Liver (tissue), 3 donors: ENCODE measurements at regions not wholly inside any gene's neighbourhood (a gene's known extent, or its start where the extent isn't known, plus 50 kb on each side); places are given as distances from the start of the nearest gene placed in this dataset.

Experiments
- EGR1 ChIP-seq, 2 donors: IDR thresholded peaks; 2 replicates each; pipeline ENCODE4 v1.6.1; 2016 to 2018; ENCODE audit warnings: antibody characterized with exemption in 2 of 2, low read depth in 2 of 2
- FOXA1 ChIP-seq: IDR thresholded peaks from 2 replicates; pipeline ENCODE4 v1.6.1; 2016; ENCODE audit warnings: antibody characterized with exemption
- JUND ChIP-seq, 2 donors: IDR thresholded peaks; 2 replicates each; pipeline ENCODE4 v1.6.1; 2016; ENCODE audit warnings: antibody characterized with exemption in 2 of 2
- SP1 ChIP-seq: IDR thresholded peaks from 2 replicates; pipeline ENCODE4 v1.6.1; 2018; ENCODE audit warnings: antibody characterized with exemption, mild to moderate bottlenecking
- YY1 ChIP-seq: IDR thresholded peaks from 2 replicates; pipeline ENCODE4 v1.6.1; 2016; ENCODE audit warnings: antibody characterized with exemption, mild to moderate bottlenecking
- TF ChIP-seq, protein P1 (sequence below): IDR thresholded peaks from 2 replicates; pipeline ENCODE4 v1.6.1; 2016; ENCODE audit warnings: antibody characterized with exemption
- TF ChIP-seq, protein P2 (sequence below): IDR thresholded peaks from 2 replicates; pipeline ENCODE4 v1.6.1; 2016; ENCODE audit warnings: antibody characterized with exemption
- TF ChIP-seq, protein P3 (sequence below): fragments of 150-350 bp; IDR thresholded peaks from 2 replicates; pipeline ENCODE4 v1.5.1; 2017; ENCODE audit warnings: improper control_type of control experiment, low read depth, low read length; ENCODE audit not compliant: missing input control
- TF ChIP-seq, protein P4 (sequence below): IDR thresholded peaks from 2 replicates; pipeline ENCODE4 v1.6.1; 2016; ENCODE audit warnings: antibody characterized with exemption, mild to moderate bottlenecking
- TF ChIP-seq, protein P5 (sequence below): IDR thresholded peaks from 2 replicates; pipeline ENCODE4 v1.6.1; 2016; ENCODE audit warnings: antibody characterized with exemption
- donor health status: healthy.
- donor health status: healthy.

DNA sequence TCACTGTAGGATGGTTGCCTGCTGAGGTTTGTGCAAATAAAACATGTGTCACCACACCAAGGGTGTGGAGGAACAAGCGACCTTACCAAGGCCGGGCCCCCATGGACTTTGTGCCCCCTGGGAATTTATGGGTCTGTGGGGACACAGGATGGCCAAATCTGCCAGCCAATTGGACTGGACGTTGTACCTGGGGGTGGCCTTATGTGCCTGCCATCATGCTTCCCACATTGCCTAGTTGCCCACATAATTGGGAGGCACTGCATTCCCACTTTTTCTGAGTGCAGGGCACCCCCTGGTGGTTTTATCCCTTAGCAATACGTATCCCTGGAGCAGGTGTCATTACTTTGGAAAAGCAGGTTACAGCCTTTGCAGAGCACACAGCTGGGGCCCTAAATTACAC, 92.6 kb upstream of the TMPO start:
- TF ChIP-seq, protein P1, sequence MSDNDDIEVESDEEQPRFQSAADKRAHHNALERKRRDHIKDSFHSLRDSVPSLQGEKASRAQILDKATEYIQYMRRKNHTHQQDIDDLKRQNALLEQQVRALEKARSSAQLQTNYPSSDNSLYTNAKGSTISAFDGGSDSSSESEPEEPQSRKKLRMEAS = no peak
- TF ChIP-seq, protein P2, sequence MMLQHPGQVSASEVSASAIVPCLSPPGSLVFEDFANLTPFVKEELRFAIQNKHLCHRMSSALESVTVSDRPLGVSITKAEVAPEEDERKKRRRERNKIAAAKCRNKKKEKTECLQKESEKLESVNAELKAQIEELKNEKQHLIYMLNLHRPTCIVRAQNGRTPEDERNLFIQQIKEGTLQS = no peak
- TF ChIP-seq, protein P3, sequence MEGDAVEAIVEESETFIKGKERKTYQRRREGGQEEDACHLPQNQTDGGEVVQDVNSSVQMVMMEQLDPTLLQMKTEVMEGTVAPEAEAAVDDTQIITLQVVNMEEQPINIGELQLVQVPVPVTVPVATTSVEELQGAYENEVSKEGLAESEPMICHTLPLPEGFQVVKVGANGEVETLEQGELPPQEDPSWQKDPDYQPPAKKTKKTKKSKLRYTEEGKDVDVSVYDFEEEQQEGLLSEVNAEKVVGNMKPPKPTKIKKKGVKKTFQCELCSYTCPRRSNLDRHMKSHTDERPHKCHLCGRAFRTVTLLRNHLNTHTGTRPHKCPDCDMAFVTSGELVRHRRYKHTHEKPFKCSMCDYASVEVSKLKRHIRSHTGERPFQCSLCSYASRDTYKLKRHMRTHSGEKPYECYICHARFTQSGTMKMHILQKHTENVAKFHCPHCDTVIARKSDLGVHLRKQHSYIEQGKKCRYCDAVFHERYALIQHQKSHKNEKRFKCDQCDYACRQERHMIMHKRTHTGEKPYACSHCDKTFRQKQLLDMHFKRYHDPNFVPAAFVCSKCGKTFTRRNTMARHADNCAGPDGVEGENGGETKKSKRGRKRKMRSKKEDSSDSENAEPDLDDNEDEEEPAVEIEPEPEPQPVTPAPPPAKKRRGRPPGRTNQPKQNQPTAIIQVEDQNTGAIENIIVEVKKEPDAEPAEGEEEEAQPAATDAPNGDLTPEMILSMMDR = peak; percentile 19
- TF ChIP-seq, protein P4, sequence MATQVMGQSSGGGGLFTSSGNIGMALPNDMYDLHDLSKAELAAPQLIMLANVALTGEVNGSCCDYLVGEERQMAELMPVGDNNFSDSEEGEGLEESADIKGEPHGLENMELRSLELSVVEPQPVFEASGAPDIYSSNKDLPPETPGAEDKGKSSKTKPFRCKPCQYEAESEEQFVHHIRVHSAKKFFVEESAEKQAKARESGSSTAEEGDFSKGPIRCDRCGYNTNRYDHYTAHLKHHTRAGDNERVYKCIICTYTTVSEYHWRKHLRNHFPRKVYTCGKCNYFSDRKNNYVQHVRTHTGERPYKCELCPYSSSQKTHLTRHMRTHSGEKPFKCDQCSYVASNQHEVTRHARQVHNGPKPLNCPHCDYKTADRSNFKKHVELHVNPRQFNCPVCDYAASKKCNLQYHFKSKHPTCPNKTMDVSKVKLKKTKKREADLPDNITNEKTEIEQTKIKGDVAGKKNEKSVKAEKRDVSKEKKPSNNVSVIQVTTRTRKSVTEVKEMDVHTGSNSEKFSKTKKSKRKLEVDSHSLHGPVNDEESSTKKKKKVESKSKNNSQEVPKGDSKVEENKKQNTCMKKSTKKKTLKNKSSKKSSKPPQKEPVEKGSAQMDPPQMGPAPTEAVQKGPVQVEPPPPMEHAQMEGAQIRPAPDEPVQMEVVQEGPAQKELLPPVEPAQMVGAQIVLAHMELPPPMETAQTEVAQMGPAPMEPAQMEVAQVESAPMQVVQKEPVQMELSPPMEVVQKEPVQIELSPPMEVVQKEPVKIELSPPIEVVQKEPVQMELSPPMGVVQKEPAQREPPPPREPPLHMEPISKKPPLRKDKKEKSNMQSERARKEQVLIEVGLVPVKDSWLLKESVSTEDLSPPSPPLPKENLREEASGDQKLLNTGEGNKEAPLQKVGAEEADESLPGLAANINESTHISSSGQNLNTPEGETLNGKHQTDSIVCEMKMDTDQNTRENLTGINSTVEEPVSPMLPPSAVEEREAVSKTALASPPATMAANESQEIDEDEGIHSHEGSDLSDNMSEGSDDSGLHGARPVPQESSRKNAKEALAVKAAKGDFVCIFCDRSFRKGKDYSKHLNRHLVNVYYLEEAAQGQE = no peak
- TF ChIP-seq YY1 = no peak
- TF ChIP-seq, protein P5, sequence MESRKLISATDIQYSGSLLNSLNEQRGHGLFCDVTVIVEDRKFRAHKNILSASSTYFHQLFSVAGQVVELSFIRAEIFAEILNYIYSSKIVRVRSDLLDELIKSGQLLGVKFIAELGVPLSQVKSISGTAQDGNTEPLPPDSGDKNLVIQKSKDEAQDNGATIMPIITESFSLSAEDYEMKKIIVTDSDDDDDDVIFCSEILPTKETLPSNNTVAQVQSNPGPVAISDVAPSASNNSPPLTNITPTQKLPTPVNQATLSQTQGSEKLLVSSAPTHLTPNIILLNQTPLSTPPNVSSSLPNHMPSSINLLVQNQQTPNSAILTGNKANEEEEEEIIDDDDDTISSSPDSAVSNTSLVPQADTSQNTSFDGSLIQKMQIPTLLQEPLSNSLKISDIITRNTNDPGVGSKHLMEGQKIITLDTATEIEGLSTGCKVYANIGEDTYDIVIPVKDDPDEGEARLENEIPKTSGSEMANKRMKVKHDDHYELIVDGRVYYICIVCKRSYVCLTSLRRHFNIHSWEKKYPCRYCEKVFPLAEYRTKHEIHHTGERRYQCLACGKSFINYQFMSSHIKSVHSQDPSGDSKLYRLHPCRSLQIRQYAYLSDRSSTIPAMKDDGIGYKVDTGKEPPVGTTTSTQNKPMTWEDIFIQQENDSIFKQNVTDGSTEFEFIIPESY = no peak
- TF ChIP-seq EGR1 (IDR thresholded peaks at IDR 0.05; ENCODE audit: low read depth in 2 of 2) = no peak
- no peak for TF ChIP-seq FOXA1
- no peak for TF ChIP-seq JUND (IDR thresholded peaks at IDR 0.05)
- no peak for TF ChIP-seq SP1
